ENCODE measurements at regions not wholly inside any gene's neighbourhood (a gene's known extent, or its start where the extent isn't known, plus 50 kb on each side); places are given as distances from the start of the nearest gene placed in this dataset.
"Not testable (repeated sequence)": the region's sequence is repeated elsewhere in the genome, so short reads cannot be mapped to it uniquely, and the experiment has no call there.

DNA sequence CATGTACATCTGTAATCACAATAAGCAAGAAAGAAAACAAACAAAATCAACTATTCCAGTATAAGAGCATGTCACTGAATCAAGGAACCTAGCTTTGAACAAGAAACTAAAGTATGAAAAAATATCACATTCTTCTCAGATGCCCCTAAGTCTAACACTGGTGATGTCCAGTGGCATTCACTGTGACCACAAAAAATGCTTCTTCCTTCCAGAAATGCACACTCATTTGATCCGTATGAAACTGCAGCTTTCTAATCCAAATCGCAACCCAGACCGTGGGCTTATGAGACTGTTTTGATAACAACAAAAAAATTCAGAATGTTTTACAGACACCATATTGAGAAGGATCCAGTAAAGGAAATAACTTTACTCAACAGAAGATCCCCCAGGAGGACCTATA is 320.1 kb upstream of the TARS1 start:
- ChIA-PET CTCF (no interaction called here), POLR2A (no interaction called here)

DNA sequence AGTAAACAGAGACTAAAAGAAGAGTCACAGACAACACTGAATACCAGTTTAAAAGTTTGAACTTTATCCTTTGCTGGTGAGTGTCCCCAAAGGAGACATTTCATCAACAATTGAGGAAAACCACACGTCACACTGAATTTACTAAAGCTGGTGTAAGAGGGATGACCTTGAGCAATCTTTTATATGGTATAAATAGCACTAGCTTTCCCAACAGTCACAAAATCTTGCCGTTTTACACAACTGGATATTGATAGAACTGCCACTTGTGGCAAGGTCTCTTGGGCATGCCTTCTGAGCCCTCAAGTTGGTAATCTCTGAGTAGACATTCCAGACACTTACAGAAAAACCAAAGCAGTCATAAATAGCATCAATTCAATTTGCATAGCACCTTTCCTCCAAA is 311.5 kb upstream of the TARS1 start:
- CTCF ChIA-PET, result no interaction called here
- POLR2A ChIA-PET, result no interaction called here

DNA sequence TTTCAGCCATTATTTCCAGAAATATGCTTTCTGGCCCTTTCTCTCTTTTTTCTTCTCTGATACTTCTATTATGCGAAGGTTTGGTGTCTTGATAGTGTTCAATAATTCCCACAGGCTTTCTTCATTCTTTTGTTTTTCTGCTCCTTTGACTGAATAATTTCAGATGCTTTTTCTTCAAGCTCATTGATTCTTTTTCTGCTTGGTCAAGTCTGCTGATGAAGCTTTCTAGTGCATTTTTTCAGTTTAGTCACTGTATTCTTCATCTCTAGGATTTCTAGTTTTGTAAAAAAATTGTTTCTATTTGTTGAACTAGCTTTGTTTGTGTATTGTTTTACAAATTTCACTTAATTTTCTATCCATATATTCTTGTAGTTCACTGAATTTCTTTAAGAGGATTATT is 304.0 kb upstream of the TARS1 start:
- ChIA-PET POLR2A (no interaction called here), CTCF (no interaction called here)

DNA sequence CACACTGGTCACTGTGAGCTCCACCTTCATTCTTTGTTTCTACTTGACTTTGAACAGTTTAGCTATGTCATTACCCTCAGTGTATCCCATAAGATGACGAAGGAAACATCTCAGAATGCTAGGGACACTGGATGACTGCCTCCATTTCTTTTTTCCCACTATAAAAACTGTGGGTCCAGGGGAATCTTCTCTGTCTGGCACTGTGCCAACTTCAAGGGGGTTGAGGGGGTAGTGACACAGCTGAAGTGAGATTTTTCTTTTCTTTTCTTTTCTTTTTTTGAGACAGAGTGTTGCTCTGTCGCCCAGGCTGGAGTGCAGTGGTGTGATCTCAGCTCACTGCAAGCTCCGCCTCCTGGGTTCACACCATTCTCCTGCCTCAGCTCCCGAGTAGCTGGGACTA is 302.6 kb upstream of the TARS1 start:
- CTCF ChIA-PET, POLR2A ChIA-PET: not testable (repeated sequence)

DNA sequence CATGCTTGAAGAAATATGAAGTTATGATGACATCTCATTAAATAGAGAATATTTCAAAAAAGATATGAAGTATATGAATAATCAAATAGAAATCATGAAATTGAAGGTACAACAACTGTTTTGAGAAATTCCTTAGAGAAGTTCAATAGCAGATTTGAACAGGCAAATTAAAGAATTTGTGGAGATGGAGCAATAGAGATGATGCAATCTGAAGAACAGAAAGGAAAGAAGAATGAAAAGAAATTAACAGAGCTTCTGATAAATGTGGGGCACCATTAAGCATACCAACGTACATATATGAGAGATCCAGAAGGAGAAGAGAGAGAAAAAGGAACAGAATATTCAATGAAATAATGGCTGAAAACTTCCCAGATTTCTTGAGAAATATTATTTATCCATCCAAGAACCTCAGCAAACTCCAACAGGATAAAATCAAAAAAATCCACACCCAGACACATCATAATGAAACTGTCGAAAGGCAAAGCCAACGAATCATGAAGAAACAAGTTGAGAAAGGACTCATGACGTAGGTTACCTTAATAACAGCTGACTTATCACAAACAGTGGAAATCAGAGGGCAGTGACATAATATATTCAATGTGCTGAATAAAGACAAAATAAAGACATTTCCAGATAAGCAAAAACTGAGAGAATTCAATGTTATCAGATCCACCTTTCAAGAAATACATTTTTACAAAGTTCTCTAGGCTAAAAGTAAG is 297.2 kb upstream of the TARS1 start:
- POLR2A ChIA-PET, result no interaction called here
- CTCF ChIA-PET, result no interaction called here

DNA sequence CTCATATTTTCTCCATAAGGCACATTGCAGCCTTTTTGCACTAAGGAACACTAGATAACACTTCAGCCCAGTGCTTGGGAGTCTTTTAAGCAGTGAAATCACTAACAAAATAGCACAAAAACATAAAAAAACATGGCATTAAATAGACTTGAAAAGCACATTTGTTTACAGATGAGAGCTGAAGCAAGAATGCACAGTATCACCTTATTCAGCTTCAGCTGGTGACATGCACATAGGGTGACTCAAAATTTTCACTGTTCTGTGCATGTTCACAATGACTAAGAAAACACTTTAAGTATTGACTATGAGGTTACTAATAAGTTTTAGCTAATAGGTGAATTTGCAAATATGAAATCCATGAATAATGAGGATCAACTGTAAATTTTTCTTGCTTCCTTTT is 293.9 kb upstream of the TARS1 start:
- ChIA-PET POLR2A (no interaction called here), CTCF (no interaction called here)

DNA sequence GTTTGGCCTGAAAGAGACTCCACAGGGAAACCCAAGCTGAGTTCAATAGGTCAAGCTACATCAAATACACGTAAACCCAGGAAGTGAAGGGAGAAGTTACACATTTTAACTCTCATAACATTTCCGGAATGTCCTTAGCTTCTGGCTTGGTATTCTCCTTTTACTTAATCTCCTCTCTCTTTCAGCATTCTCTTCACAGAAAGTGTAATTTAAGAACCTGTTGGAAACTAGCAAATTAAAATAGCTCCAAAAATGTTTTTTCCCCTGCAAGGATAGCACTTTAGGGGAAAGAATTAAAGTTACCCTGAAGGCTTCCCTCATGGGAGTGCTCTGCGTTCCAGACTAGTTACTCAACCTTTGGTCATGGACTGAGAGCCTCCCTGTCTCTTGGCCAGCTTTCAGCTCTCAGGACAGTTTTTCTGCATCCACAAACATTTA is 292.7 kb upstream of the TARS1 start:
- POLR2A ChIA-PET, result no interaction called here
- CTCF ChIA-PET, result interaction anchor here (0.6 kb wide), 1 partner anchor 17 kb away, joined by 3 read pairs; no protein-coding TSS in a partner anchor

DNA sequence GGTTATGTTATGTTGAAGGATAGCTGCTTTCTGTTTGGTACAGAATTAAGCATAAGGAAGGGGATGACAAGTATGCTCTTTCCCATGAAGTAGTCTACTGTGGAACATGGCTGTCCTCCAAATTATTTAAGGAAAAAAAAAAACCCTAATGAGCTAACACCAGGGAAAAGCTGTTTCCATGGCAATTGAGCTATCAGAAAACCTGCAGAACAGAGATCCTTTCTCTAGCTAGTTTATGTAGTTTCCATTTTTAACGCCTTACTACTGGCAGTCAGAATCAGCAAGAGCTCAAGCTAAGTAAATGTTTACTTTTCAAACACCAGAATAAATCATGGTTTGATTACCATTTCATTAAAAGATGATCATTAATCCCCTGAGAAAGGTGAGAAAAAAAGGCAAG is 287.4 kb upstream of the TARS1 start:
- ChIA-PET POLR2A (no interaction called here), CTCF (no interaction called here)

DNA sequence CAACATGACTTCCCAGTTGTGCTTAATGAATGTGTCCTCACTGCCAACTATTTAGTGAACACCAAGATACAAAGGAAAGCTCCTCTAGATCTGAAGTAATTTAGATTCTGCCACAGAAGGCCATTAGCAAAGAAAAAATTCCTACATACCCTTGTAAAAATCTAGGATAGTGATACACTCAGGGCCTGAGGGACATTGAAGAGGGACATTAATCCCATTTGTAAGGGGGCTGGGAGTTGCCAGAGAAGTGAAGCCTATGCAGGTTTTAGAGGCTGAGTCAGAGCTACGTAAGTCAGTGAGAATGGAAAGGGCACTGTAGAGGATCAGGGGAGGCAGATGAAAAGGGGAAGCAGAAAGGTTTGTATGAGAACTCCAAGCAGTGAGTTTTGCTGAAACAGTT is 286.9 kb upstream of the TARS1 start:
- ChIA-PET CTCF (no interaction called here), POLR2A (no interaction called here)

DNA sequence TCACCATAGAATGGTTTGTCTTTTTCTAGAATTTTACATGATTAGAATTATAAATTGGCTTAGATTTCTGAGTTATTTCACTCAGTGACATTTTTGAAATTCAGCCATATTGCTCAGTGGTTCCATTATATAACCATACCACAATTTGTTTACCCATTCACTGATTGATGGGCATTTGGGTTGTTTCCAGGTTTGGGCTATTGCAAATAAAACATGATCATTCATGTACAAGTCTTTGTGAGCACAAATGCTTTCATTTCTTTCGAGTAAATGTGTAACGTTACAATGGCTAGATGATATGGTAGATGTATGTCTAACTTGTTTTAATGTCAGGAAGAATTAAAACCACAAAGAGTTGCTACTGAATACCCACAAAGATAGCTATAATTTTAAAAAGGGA is 279.9 kb upstream of the TARS1 start:
- POLR2A ChIA-PET, result no interaction called here
- CTCF ChIA-PET, result no interaction called here

DNA sequence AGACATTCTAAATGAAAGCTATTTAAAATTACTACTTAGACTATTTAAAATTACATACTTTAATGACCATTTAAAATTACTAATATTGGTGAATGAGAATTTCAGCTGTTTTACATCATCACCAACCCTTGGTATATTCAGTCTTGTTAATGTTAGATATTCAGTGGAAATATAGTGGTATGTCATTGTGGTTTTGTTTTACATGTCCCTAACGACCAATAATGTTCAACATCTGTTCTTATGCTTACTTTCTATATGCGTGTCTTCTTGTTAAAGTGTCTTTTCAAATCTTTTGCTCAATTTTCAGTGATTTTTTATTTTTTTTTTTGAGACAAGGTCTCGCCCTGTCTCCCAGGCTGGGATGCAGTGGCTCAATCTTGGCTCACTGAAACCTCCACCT is 279.3 kb upstream of the TARS1 start:
- ChIA-PET CTCF (no interaction called here), POLR2A (no interaction called here)

DNA sequence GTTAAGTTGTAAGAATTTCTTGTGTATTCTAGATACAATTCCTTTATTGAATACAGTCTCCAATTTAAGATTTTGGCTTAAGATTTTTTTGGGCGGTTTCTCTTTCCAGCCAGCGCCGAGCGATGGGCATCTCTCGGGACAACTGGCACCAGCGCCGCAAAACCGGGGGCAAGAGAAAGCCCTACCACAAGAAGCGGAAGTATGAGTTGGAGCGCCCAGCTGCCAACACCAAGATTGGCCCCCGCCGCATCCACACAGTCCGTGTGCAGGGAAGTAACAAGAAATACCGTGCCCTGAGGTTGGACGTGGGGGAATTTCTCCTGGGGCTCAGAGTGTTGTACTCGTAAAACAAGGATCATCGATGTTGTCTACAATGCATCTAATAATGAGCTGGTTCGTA is 278.7 kb upstream of the TARS1 start:
- ChIA-PET CTCF (no interaction called here), POLR2A (no interaction called here)

DNA sequence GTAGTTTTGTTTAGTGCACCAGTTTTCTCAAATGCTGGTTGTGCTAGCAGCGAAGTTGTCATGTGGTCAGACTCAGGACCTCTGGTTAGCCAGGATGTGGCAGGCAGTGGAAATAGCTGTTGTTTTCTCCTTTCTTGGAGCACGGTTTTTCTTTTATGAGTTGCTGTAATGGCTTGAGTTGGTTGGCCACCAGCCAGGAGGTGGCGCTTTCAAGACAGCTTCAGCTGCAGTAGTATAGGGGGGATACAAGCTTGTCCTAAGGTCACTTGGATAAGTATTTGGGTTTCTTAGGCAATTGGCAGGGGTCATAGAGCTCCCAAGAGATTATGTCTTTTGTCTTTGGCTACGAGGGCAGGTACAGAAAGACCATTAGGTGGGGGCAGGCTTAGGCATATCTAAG is 274.2 kb upstream of the TARS1 start:
- ChIA-PET CTCF (no interaction called here), POLR2A (no interaction called here)

DNA sequence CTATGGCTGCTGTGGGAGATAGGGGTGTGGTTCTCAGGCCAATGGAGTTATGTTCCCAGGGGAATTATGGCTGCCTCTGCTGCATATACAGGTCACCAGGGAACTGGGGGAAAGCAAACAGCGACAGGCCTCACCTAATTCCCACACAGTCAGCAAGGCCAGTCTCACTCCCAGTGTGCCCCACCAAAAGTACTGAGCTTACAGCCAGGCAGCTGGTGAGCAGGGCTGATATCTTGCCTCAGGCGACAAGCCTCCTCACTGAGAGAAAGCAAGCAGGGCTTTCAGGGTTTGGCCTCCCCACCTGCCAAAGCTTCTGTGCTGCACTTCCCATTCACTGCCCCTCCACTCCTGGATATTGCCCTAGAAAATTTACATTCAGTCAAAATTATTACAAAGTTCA is 273.8 kb upstream of the TARS1 start:
- ChIA-PET CTCF (no interaction called here), POLR2A (no interaction called here)

DNA sequence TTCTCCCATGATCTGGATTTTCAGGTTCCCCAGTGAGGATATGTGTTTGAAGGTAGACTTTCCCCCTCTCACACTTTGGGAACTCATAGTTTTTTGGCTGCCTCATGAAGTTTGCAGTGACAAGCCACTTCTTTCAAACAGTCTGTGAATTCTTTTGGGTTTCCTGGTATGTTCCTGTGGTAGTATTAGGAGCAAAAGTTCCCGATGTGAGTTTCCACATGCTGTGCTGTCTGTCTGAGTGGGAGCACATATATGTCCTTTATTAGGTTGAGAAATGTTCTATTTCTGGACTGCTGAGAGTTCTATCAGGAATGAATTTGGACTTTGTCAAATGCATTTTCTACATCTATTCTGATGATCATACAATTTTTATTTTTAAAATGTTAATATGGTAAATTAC is 273.2 kb upstream of the TARS1 start:
- ChIA-PET POLR2A (no interaction called here), CTCF (no interaction called here)

DNA sequence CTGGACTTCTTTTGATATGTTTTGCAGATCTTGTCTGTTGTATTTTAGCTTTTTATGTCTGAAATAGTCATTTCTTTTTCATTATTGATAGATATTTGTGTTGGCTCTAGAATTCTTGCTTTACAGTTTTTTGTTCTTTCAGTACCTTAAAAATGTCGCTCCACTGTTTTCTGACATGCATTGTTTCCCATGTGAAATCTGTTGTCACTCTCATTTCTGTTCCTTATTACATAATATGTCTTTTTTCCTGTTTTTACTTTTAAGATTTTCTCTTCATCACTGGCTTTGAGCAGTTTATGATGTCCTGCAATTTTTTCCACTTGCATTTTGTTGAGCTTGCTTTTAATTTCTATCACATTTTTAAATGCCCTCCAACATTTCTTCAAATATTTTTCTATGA is 270.4 kb upstream of the TARS1 start:
- ChIA-PET POLR2A (no interaction called here), CTCF (interaction anchor here (1.2 kb wide), 1 partner anchor 12 kb away, joined by 4 read pairs; no protein-coding TSS in a partner anchor)

DNA sequence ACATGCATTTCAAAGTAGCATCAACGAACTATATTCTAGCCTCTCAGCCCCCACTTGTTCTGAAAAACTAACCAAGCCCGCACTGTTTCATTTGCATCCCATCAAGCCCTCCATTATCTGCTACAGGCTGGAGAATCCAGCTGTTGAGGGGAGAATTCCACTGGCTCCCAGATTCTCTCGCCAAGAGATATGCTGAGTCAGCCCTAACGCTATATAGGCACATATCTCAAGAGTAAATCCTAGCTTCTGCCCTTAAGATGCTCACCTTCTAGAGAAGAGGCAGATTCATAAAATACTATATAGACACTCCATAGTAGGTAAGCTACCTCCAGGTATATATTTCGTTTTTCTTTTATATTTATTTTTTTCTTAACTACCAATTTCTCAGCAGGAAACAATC is 266.4 kb upstream of the TARS1 start:
- ChIA-PET POLR2A (no interaction called here), CTCF (no interaction called here)

DNA sequence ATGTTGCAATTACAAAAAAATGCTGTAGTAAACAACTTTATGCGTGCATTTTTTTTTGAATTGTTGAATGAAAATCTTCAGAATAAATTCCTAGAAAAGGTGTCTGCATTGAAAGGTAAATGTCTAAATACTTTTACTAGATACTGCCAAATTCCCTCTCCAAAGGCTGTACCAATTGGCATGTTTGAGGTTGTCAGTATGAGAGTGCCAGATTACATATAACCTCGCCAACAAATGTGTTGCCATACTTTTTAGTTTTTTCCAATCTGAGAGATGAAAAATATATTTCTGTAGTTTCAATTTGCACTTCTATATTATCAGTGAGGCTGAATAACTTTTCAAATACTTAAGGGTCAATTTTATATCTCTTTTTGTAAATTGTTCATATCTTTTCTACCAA is 261.5 kb upstream of the TARS1 start:
- CTCF ChIA-PET, result no interaction called here
- POLR2A ChIA-PET, result no interaction called here

DNA sequence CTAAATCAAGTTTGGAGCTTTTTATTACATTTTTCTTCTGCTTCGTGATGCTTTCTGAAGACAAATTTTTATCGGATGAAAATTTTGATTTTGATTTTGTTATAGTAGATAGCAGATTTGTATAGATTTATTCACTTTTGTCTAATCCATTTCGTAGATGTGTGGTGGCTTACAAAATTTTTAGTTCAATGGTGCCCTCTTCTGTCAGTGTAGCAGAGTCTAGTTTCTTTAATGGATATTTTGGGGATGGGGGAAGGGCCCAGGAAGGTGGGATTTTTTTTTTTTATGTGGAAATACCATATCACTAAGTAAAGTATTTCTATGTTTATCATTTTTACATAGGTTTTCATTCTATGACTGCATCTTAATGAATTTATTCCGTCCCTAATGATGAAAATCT is 259.9 kb upstream of the TARS1 start:
- ChIA-PET CTCF (no interaction called here), POLR2A (no interaction called here)

DNA sequence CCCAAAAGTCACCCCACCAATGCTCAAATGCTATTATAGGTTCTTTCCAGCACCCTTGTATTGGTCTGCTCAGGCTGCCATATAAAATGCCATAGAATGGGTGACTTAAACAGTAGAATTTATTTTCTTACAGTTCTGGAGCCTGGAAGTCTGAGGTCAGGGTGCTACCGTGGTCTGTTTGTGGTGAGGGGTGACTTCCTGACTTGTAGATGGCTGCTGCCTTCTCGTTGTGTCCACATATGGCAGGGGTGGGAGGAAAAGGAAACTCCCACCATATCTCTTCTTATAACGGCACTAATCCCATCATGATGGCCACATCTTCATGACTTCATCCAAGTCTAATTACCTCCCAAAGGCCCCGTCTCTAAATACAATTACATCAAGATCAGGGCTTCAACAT is 257.8 kb upstream of the TARS1 start:
- ChIA-PET CTCF (no interaction called here), POLR2A (no interaction called here)

DNA sequence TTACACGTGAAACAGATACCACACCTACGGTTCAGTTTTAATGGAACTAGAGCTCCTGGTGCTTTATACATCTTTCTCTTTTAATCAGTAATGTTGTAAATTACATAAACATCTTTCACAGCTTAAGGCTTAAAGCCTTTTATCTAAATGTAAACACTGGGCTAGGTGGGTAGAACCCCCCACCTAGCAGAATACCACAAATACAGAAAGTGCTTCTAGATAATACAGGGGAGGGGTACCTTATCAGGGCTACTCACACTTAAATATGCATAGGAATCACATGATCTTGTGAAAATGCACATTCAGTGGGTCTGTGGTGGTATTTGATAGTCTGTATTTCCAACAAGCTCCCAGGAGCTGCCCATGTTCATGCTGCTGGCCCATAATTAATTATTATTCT is 256.4 kb upstream of the TARS1 start:
- ChIA-PET CTCF (no interaction called here), POLR2A (no interaction called here)

DNA sequence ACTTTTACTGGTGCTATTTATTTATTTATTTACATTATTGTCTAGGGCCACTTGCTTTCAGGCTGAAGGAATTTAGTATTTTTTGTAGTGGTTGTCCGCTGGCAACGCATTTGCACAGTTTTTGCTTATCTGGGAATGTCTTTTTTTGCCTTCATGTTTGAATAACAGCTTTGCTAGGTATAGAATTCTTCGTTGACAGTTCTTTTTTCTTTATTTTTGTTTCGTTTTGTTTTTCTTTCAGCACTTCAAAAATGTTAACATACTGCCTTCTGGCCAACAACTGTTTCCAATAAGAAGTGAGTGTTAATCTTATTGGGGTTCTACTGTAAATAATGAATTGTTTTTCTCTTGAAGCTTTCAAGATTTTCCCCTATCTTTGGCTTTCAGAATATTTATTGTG is 252.7 kb upstream of the TARS1 start:
- ChIA-PET POLR2A (no interaction called here), CTCF (no interaction called here)

DNA sequence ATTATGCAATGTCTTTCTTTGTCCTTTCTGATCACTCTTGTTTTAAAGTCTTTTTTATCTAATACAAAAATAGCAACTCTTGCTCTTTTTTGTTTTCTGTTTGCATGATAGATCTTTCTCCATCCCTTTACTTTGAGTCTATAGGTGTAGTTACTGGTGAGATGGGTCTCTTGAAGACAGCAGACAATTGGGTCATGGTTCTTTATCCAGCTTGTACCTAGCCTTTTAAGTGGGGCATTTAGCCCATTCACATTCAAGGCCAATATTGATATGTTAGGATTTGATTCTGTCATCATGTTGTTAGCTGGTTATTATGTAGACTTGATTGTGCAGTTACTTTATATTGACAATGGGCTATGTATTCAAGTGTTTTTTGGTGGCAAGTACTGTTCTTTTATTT is 245.9 kb upstream of the TARS1 start:
- ChIA-PET POLR2A (no interaction called here), CTCF (no interaction called here)
